Neuronal stem cell (in vitro differentiated cells): ENCODE measurements at regions not wholly inside any gene's neighbourhood (a gene's known extent, or its start where the extent isn't known, plus 50 kb on each side); places are given as distances from the start of the nearest gene placed in this dataset.

ENCODE experiments used
- DNase-seq: peaks from one replicate; pipeline ENCODE4 v3.0.0-alpha.2; 2013; ENCODE audit warnings: low spot score
- H2AFZ ChIP-seq: one replicate; pipeline ENCODE4 v1.6.1; 2013; ENCODE audit warnings: mild to moderate bottlenecking, low read length, inconsistent platforms
- H2AK5ac ChIP-seq: 2 replicates; pipeline ENCODE4 v1.6.1; 2013; ENCODE audit warnings: low read depth, mild to moderate bottlenecking, inconsistent platforms, low read length, moderate library complexity, mixed read lengths
- H2BK120ac ChIP-seq: 2 replicates; pipeline ENCODE4 v1.6.1; 2013; ENCODE audit warnings: low read depth, mild to moderate bottlenecking, inconsistent platforms, low read length, moderate library complexity, mixed read lengths
- H2BK12ac ChIP-seq: one replicate; pipeline ENCODE4 v1.6.1; 2013; ENCODE audit warnings: low read length, inconsistent platforms
- H2BK15ac ChIP-seq: 2 replicates; pipeline ENCODE4 v1.6.1; 2013; ENCODE audit warnings: mild to moderate bottlenecking, low read length, inconsistent platforms, mixed read lengths
- H2BK5ac ChIP-seq: one replicate; pipeline ENCODE4 v1.6.1; 2013; ENCODE audit warnings: inconsistent platforms, mild to moderate bottlenecking, low read length, moderate library complexity
- H3K14ac ChIP-seq: one replicate; pipeline ENCODE4 v1.6.1; 2013; ENCODE audit warnings: low read length, inconsistent platforms
- H3K18ac ChIP-seq: 2 replicates; pipeline ENCODE4 v1.6.1; 2013; ENCODE audit warnings: low read length, inconsistent platforms
- H3K23ac ChIP-seq: 2 replicates; pipeline ENCODE4 v1.6.1; 2013; ENCODE audit warnings: low read depth, mild to moderate bottlenecking, mixed read lengths, low read length, inconsistent platforms; ENCODE audit not compliant: poor library complexity
- H3K27ac ChIP-seq: replicated peaks from 3 replicates; pipeline ENCODE4 v1.5.1; 2013; ENCODE audit warnings: low read length, inconsistent platforms
- H3K27me3 ChIP-seq, 3 experiments: 2 replicates each; pipeline ENCODE4 v1.6.1; 2013; ENCODE audit warnings: low read length in 3 of 3, mild to moderate bottlenecking in 2 of 3, inconsistent platforms in 1 of 3, low read depth in 1 of 3, mixed read lengths in 1 of 3, moderate library complexity in 1 of 3; ENCODE audit not compliant: control insufficient read depth in 3 of 3, insufficient read depth in 3 of 3
- H3K36me3 ChIP-seq, 2 donors: replicated peaks in 1 of 2; 2 replicates each; pipeline ENCODE4 v1.6.1; 2013; ENCODE audit warnings: low read length in 2 of 2; ENCODE audit not compliant: control insufficient read depth in 2 of 2, insufficient read depth in 2 of 2
- H3K4ac ChIP-seq: 2 replicates; pipeline ENCODE4 v1.6.1; 2013; ENCODE audit warnings: inconsistent platforms, mild to moderate bottlenecking, low read length, moderate library complexity
- H3K4me1 ChIP-seq, 2 donors: 1 replicate in 1 of 2; 2 replicates in 1 of 2; pipeline ENCODE4 v1.6.1; 2013; ENCODE audit warnings: low read length in 2 of 2, low read depth in 1 of 2; ENCODE audit not compliant: control insufficient read depth in 2 of 2, insufficient read depth in 1 of 2
- H3K4me2 ChIP-seq: one replicate; pipeline ENCODE4 v1.6.1; 2013; ENCODE audit warnings: mild to moderate bottlenecking, low read length, inconsistent platforms; ENCODE audit not compliant: insufficient read depth, poor library complexity, severe bottlenecking
- H3K4me3 ChIP-seq, 2 donors: 2 replicates each; pipeline ENCODE4 v1.5.1; 2013; ENCODE audit warnings: low read length in 2 of 2, mild to moderate bottlenecking in 2 of 2, inconsistent platforms in 1 of 2, moderate library complexity in 1 of 2
- H3K79me1 ChIP-seq: one replicate; pipeline ENCODE4 v1.6.1; 2013; ENCODE audit warnings: low read depth, mild to moderate bottlenecking, inconsistent platforms, low read length, moderate library complexity
- H3K9ac ChIP-seq: one replicate; pipeline ENCODE4 v1.6.1; 2013; ENCODE audit warnings: mild to moderate bottlenecking, low read depth, low read length, inconsistent platforms; ENCODE audit not compliant: poor library complexity
- H3K9me3 ChIP-seq, 2 donors: replicated peaks in 1 of 2; 2 replicates each; pipeline versions ENCODE3 to v1.6.1; 2013; ENCODE audit warnings: low read length in 2 of 2, mild to moderate bottlenecking in 2 of 2, inconsistent platforms in 1 of 2, low read depth in 1 of 2, mixed read lengths in 1 of 2, moderate library complexity in 1 of 2; ENCODE audit not compliant: control insufficient read depth in 2 of 2, insufficient read depth in 1 of 2
- H4K8ac ChIP-seq: one replicate; pipeline ENCODE4 v1.6.1; 2013; ENCODE audit warnings: low read depth, mild to moderate bottlenecking, inconsistent platforms, low read length, moderate library complexity
- H4K91ac ChIP-seq: one replicate; pipeline ENCODE4 v1.6.1; 2013; ENCODE audit warnings: low read length, low read depth, mild to moderate bottlenecking, inconsistent platforms; ENCODE audit not compliant: poor library complexity
- WGBS, 2 donors: extraction: QIAGEN DNeasy Blood & Tissue Kit; methylation state at CpG; one replicate each; pipeline ENCODE4 v1.1.7; 2013; ENCODE audit warnings: missing lambda C conversion rate in 2 of 2, mixed read lengths in 1 of 2; ENCODE audit not compliant: insufficient read length in 2 of 2, insufficient replicate concordance in 1 of 2; ENCODE audit errors: extremely low coverage in 2 of 2; 5-methylcytosine and 5-hydroxymethylcytosine counted together

DNA sequence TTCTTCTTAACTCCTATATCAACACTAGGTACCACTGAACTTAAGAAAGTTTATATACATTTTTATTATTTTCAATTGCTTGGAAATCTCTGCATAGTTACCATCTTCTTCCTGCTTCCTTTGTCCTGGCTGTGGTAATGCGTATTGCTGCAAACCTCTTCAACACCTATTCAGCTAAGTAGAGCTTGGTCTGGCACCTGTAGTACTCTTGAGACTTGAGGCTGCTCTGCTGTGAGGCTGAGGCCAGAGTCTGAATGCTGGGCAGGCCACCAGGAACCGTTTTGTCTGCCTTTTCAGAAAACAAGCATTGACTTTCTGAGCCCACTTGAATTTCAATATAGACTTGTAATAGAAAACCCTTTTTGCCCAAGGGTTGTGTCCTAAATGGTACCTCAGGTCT is 52.0 kb upstream of the RGS2 start:
- Histone ChIP-seq H4K8ac (no peak overlapping the region), H2BK120ac (no peak overlapping the region), H2AFZ (peak overlapping the region; percentile 28), H2AK5ac (no peak overlapping the region), H2BK12ac (no peak overlapping the region), H3K79me1 (no peaks in the 10 kb centered on the region), H3K27me3 (no peaks in the 10 kb centered on the region), H4K91ac (no peak overlapping the region), H3K27ac (no peak overlapping the region), H3K36me3 (no peaks in the 10 kb centered on the region), H2BK15ac (no peak overlapping the region), H3K23ac (no peak overlapping the region), H3K4me1 (no peaks in the 10 kb centered on the region), H3K9ac (no peak overlapping the region), H3K9me3 (no peaks in the 10 kb centered on the region), H2BK5ac (no peak overlapping the region), H3K14ac (no peak overlapping the region), H3K4me3 (no peak overlapping the region), H3K4me2 (no peak overlapping the region), H3K18ac (no peak overlapping the region), H3K4ac (no peak overlapping the region)
- WGBS, 2 donors, result no CpG with 5 or more reads among the region's 2 CpGs
- no peak for DNase-seq

DNA sequence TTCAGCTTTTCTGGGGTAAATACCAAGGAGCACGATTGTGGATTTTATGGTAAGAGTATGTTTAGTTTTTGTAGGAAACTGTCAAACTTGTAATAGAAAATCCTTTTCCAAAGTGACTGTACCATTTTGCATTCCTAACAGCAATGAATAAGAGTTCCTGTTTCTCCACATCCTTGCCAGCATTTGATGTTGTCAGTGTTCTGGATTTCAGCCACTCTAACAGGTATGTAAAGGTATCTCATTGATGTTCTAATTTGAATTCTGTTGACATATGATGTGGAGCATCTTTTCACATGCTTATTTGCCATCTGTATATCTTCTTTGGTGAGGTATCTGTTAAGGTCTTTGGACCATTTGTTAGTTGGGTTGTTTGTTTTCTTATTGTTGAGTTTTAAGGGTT is 50.3 kb upstream of the RGS2 start:
- Histone ChIP-seq H4K91ac (no peak overlapping the region), H2BK120ac (no peak overlapping the region), H3K4ac (no peak overlapping the region), H2BK5ac (no peak overlapping the region), H3K14ac (no peak overlapping the region), H3K4me3 (no peak overlapping the region), H2AFZ (no peak overlapping the region), H3K27me3 (no peaks in the 10 kb centered on the region), H3K27ac (no peak overlapping the region), H3K9me3 (no peaks in the 10 kb centered on the region), H3K9ac (no peak overlapping the region), H3K23ac (no peak overlapping the region), H3K36me3 (no peaks in the 10 kb centered on the region), H2AK5ac (no peak overlapping the region), H3K18ac (no peak overlapping the region), H2BK15ac (no peak overlapping the region), H3K79me1 (no peaks in the 10 kb centered on the region), H3K4me2 (no peak overlapping the region), H3K4me1 (no peaks in the 10 kb centered on the region), H2BK12ac (no peak overlapping the region), H4K8ac (no peak overlapping the region)
- DNase-seq, result no peak
- WGBS, 2 donors, result no CpG with 5 or more reads among the region's 1 CpG
